Gastroesophageal sphincter (tissue), 3 donors: ENCODE measurements at regions not wholly inside any gene's neighbourhood (a gene's known extent, or its start where the extent isn't known, plus 50 kb on each side); places are given as distances from the start of the nearest gene placed in this dataset.

Experiments
- CTCF ChIP-seq, 4 experiments: fragments of 200-600 bp in 2 of 4; fragments of 450-650 bp in 2 of 4; sonication (generic) in 1 of 4; IDR thresholded peaks; one replicate each; pipeline ENCODE4 v1.5.1; 2017 to 2019; ENCODE audit warnings: antibody characterized with exemption in 4 of 4, mild to moderate bottlenecking in 2 of 4, moderate library complexity in 2 of 4
- POLR2A ChIP-seq, 2 donors: fragments of 450-650 bp; IDR thresholded peaks; one replicate each; pipeline ENCODE4 v1.6.1; 2017; ENCODE audit warnings: antibody characterized with exemption in 2 of 2, mild to moderate bottlenecking in 2 of 2, moderate library complexity in 1 of 2
- POLR2AphosphoS5 ChIP-seq: sonication (generic); formaldehyde crosslinking; IDR thresholded peaks from one replicate; pipeline ENCODE4 v1.6.1; 2017; ENCODE audit warnings: antibody characterized with exemption

- TF ChIP-seq CTCF (IDR thresholded peaks at IDR 0.05) (no peak), POLR2A (IDR thresholded peaks at IDR 0.05) (no peak), POLR2AphosphoS5 (no peak)
Observed at GRCh38 chr15:38086611-38087010, 152.2 kb downstream of the TMCO5A start.
